IPS-11a (cell line): ENCODE measurements at regions not wholly inside any gene's neighbourhood (a gene's known extent, or its start where the extent isn't known, plus 50 kb on each side); places are given as distances from the start of the nearest gene placed in this dataset.

Experiments
- H3K4me3 ChIP-seq: one replicate; pipeline ENCODE4 v1.5.1; 2013; ENCODE audit warnings: low read depth, low read length, control low read depth

DNA sequence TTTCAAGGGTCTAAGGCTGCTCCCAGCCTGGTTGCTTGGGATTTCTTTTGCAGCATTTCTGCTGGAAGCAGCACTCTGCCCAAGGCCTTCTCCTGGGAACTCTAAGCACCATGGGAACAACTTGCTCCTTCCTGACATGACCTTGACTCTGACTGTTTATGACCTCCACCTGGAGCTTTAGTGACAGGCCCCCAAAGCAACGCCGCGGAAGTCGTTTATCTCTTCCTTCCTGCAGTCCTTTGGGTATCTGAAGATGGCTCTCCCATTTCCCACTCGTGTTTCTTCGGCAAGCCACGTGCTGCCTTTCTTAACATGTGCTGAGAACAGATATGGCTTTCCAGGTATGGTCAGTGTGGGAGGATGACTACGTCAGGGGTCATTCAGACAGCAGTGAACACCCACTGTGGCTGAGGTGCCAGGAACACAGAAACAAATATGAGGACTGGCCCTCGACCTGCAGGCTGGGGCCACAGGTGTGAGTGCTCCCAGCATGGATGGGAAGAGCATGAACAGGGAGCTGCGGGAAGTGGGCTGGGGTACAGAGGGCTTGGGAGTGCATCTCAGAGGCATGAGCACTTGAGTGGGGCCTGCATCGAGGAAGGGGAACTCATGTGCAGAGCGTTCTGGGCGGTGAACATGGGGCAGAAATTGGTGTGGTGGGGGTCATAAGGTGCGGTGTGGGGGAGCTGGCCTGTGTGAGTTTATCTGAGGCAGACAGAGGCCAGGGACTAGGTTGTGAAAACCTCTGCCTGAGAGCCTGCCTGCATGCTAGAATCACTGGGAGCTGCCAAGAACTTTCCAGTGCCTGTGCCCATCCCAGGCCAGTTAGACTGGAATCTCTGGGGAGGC is 140.5 kb downstream of the TSN start:
- H3K4me3 ChIP-seq = no peak overlapping the region

- H3K4me3 ChIP-seq = no peak overlapping the region
Observed at GRCh38 chr2:121897335-121897970, 142.0 kb downstream of the TSN start.

DNA sequence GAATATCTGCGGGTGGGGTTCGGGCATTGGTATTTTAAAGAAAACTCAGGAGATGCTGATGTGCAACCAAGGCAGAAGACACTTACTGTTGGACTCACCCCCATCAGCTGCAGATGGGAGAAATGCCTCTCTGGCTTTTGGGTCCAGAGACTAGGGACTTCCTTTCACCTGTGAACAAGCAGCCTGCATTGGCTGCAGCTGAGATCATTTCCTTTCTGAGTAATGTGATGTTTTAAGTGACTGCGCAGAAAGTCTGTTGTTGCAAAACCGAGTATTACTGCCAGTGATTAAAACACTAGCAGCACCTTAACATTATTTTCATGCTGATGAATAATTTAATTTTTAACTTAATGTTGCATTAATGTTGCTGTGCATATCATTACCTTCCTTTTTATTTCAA is 143.0 kb downstream of the TSN start:
- no peak overlapping the region for H3K4me3 ChIP-seq

DNA sequence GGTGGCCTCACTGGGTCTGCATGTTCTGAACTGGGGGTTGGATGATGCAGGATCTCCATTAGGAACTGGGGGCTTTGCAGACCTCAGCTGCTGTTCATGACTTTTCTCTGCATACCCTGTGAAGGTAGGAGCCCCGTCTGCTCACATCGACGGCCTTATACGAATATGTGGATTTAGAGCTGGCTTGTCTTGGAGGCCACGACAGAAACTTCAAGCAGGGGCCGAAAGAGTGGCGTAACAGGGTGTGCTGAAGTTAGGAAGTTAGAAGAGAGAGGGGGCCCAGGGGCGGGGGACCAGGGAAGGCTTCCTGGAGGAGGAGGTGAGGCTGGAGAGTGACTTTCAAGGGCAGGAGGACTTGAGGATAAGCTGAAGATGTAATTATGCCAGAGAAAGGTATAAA is 144.9 kb downstream of the TSN start:
- no peak overlapping the region for H3K4me3 ChIP-seq

DNA sequence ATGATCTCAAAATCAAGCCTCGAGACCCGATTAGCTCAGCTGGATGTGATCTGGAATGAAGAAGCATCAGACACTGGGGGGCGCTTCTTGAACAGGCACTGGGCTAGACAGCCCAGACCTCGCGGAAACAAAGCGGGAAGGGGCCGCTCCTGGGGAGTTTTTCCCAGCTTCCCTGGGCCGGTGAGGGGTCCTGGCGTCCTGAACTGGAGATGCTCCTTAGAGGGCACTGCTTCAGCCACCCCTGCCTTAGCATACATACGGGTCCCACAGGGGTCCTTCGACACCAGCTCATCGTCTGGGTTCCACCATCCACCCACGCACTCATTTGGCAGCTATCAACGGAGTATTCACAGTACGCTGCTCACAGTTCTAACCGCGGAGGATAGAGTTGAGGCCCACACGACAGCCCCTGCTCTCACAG is 146.7 kb downstream of the TSN start:
- H3K4me3 ChIP-seq = no peak overlapping the region

- H3K4me3 ChIP-seq = no peak overlapping the region
Observed at GRCh38 chr2:121902616-121903015, 147.2 kb downstream of the TSN start.

DNA sequence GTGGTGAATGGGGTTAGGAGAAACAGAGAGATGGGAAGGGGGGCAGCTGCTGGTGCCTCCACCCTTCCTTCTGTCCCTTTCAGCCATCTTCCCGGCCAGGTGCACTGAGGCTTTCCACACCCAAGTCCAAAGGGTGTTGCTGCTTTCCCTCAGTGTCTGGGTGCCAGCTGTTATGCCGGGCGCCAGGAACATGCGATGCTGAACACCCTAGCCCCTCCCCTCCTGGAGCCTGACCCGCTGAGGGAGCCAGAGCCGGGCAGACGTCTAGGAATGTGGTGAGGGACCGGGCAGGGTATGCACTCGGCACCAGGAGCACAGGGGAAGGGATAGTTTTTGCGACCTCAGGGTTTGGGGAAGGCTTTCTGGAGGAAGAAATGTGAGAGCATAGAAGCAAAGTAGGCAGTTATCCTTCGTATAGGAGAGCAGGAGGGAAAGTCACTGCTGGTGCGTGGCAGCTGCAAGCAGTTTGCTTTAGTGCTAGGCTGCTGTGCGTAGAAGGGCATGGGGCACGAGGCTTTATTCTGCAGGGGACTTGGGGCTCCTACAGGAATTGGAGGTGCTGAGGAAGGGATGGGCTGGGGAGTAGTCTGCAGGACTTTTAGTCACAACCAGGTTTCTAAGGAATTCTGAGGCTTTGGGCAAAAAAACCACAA is 147.7 kb downstream of the TSN start:
- H3K4me3 ChIP-seq = no peak overlapping the region

DNA sequence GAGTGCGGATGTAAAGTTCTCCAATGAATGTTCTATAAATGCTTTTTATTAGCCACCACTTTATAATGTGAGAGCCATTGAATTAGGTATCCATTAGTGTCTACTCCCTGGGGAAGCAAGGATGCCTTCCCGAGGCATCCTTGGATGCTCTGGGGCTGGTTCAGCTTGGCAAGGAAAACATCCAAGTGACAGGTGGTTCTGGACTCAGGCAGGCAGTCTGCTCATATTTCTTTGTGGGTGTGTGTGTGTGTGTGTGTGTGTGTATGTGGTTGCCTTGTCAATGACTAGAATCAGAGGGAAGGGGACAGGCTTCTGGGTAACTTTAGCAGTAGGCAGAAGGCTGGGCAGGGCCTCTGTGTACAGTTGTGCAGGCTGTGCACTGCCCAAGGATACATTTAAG is 149.2 kb downstream of the TSN start:
- no peak overlapping the region for H3K4me3 ChIP-seq

DNA sequence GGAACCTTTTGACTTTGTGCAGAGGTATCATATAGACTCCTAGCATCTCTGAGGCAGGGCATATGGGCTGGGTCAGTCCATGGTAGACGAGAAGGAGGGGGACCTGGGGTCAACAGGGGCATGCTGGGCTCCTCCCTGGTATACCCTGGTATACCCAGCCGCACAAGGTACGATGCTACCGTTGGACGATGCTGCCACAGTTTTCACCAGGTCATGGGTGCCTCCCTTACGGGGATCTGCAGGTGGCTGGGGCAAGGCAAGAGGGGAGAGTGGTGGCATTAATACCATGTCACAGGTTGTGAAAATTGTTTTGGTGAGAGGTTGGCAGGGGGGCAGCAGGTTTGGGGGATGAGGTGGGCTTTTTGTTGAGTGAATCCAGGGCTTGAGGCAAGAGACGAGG is 149.8 kb downstream of the TSN start:
- H3K4me3 ChIP-seq = no peak overlapping the region

GRCh38 chr2:121906170-121906569 is 150.7 kb downstream of the TSN start:
- H3K4me3 ChIP-seq = no peak overlapping the region

GRCh38 chr2:121907928-121908327 is 152.5 kb downstream of the TSN start:
- H3K4me3 ChIP-seq = no peak overlapping the region

DNA sequence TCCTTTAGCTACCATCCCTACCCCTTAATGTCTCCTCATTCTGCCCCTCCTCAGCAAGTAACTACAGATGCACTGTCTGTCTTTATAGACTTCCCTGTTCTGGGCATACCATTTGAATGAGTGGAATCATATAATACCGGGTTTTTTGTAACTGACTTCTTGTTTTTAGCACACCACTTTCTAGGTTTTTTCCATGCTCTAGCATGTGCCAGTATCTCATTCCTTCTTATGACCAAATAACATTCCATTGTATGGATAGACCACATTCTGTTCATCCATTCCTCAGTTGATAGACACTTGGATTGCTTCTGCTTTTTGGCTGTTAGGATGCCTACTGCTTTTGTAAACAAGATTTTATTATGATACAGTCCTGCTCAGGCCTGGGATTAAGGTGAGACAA is 154.7 kb downstream of the TSN start:
- H3K4me3 ChIP-seq = no peak overlapping the region

- H3K4me3 ChIP-seq = no peak overlapping the region
Observed at GRCh38 chr2:121911036-121911435, 155.6 kb downstream of the TSN start.

GRCh38 chr2:121917143-121917542 is 161.7 kb downstream of the TSN start:
- H3K4me3 ChIP-seq = no peak overlapping the region

DNA sequence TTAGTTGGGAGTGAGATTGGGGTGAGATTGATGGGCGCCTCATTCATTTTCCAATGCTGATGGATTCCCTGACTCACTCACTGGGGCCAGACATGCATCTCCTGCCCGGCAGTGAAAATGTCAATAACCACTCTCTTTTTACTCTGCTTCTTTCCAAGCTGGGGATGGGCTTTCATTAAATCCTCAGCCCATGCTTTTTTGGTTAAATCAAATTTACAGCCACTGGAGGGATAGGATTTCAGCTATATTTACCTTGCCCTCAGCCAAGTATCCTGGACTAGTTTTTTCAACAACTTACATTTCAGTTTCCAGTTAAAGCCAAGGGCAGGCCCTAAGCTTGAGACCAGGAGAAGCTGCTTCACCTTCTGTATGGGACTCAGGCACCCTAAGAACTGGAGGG is 162.8 kb downstream of the TSN start:
- H3K4me3 ChIP-seq = no peak overlapping the region

- no peak overlapping the region for H3K4me3 ChIP-seq
Observed at GRCh38 chr2:121919803-121920202, 164.4 kb downstream of the TSN start.

DNA sequence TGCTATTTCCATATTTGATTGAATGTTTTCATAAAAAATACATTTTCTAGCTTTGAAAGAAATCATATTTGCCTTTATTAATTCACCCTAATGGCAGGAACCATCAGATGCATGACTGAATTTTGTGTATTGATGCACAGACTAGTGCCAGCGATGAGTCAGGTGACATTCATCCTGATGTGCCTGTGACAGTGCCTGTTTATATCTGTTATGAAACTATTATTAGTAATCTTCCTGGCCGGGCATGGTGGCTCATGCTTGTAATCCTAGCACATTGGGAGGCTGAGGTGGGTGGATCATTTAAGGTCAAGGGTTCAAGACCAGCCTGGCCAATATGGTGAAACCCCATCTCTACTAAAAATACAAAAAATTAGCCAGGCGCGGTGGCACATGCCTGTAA is 170.0 kb downstream of the TSN start:
- H3K4me3 ChIP-seq = no peak overlapping the region

DNA sequence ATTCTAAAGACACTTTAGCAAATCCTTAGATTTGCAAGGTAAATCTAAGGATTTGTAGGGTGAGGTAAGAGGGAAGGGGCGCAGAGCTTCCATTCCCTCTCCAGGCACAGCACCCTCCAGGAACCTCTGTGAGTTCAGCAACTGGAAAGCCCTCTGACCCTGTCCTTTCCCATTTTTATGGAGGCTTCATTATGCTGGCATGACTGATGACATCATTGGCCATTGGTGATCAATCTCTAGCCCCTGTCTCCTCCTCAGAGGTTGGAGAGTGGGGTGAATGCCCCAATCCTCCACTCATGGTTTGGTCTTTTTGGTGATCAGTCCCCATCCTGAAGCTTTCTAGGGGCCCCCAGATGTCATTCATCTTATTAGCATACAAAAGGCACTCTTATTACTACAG is 187.8 kb downstream of the TSN start:
- no peak overlapping the region for H3K4me3 ChIP-seq

- no peak overlapping the region for H3K4me3 ChIP-seq
Observed at GRCh38 chr2:121944072-121944831, 188.8 kb downstream of the TSN start.

DNA sequence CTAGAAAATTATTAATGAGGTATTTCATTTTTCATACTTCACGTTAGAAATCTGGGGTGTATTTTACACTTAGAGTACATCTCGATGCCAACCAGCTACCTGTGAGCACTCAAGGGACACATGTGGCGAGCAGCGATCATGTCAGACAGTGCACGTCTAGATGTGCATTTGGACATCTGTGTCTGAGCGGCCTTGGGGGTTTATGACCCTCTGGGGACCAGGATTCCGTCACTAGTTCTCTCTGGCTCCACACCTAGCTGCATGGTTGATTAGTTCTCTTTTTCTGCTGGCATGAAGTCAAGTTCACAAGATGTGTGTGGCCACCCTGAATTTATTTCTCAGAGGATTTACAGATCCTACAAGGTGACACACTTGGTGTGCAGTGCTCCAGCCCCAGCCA is 192.2 kb downstream of the TSN start:
- H3K4me3 ChIP-seq = no peak overlapping the region

DNA sequence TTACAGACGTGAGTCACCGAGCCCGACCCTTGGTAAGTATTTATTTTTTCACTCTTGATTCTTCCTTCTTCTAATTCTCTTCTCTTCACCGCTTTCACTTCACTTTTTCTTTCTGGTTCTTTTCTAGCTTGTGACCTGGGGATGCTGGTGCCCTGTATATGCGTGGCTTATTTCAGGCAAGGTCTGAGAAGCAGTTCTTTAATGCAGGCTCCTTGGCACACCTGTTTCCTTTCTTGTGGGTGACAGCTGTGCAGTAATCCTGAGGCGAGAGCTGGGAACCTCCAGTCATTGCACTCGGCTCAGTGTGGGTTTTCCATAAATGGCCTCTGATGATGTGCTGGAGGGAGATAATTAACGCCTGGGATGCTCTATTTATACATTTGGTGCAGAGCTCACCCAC is 193.8 kb downstream of the TSN start:
- no peak overlapping the region for H3K4me3 ChIP-seq
